ENCODE measurements at regions not wholly inside any gene's neighbourhood (a gene's known extent, or its start where the extent isn't known, plus 50 kb on each side); places are given as distances from the start of the nearest gene placed in this dataset.

GRCh38 chr2:34849827-34850226, 1250.7 kb upstream of the FAM98A start:
- Histone ChIP-seq H3K27me3 (ENCODE audit: control insufficient read depth in 1 of 2, insufficient read depth in 2 of 2, low read length in 2 of 2) (no peaks in the 10 kb centered on the region), H3K36me3 (ENCODE audit: insufficient read depth, low read length) (no peaks in the 10 kb centered on the region), H3K9ac (ENCODE audit: low read length) (no peak overlapping the region), H3K4me1 (ENCODE audit: insufficient read depth, low read length) (no peaks in the 10 kb centered on the region), H3K4me3 (ENCODE audit: low read depth in 1 of 2, low read length in 2 of 2) (no peak overlapping the region), H3K27ac (ENCODE audit: low read depth, low read length) (no peak overlapping the region), H3K9me3 (ENCODE audit: low read length) (no peaks in the 10 kb centered on the region)

- Histone ChIP-seq H3K4me1 (ENCODE audit: insufficient read depth, low read length) (no peaks in the 10 kb centered on the region), H3K36me3 (ENCODE audit: insufficient read depth, low read length) (no peaks in the 10 kb centered on the region), H3K9ac (ENCODE audit: low read length) (no peak overlapping the region), H3K4me3 (ENCODE audit: low read depth in 1 of 2, low read length in 2 of 2) (no peak overlapping the region), H3K27ac (ENCODE audit: low read depth, low read length) (no peak overlapping the region), H3K9me3 (ENCODE audit: low read length) (no peaks in the 10 kb centered on the region), H3K27me3 (ENCODE audit: control insufficient read depth in 1 of 2, insufficient read depth in 2 of 2, low read length in 2 of 2) (no peaks in the 10 kb centered on the region)
These were observed 1249.6 kb upstream of the FAM98A start for GRCh38 chr2:34848691-34849090.

- H3K9me3 ChIP-seq (ENCODE audit: low read length): no peaks in the 10 kb centered on the region
- H3K4me1 ChIP-seq (ENCODE audit: insufficient read depth, low read length): no peaks in the 10 kb centered on the region
- H3K36me3 ChIP-seq (ENCODE audit: insufficient read depth, low read length): no peaks in the 10 kb centered on the region
- H3K27me3 ChIP-seq (ENCODE audit: control insufficient read depth in 1 of 2, insufficient read depth in 2 of 2, low read length in 2 of 2): no peaks in the 10 kb centered on the region
- H3K4me3 ChIP-seq (ENCODE audit: low read depth in 1 of 2, low read length in 2 of 2): no peak overlapping the region
- no peak overlapping the region for H3K9ac ChIP-seq (ENCODE audit: low read length)
- no peak overlapping the region for H3K27ac ChIP-seq (ENCODE audit: low read depth, low read length)
These were observed 1249.0 kb upstream of the FAM98A start for GRCh38 chr2:34848132-34848531.

GRCh38 chr2:34844629-34845028, 1245.5 kb upstream of the FAM98A start:
- Histone ChIP-seq H3K9ac (ENCODE audit: low read length) (no peak overlapping the region), H3K9me3 (ENCODE audit: low read length) (no peaks in the 10 kb centered on the region), H3K4me3 (ENCODE audit: low read depth in 1 of 2, low read length in 2 of 2) (no peak overlapping the region), H3K27ac (ENCODE audit: low read depth, low read length) (no peak overlapping the region), H3K36me3 (ENCODE audit: insufficient read depth, low read length) (no peaks in the 10 kb centered on the region), H3K4me1 (ENCODE audit: insufficient read depth, low read length) (no peaks in the 10 kb centered on the region), H3K27me3 (ENCODE audit: control insufficient read depth in 1 of 2, insufficient read depth in 2 of 2, low read length in 2 of 2) (no peaks in the 10 kb centered on the region)

- Histone ChIP-seq H3K9ac (ENCODE audit: low read length) (no peak overlapping the region), H3K27ac (ENCODE audit: low read depth, low read length) (no peak overlapping the region), H3K27me3 (ENCODE audit: control insufficient read depth in 1 of 2, insufficient read depth in 2 of 2, low read length in 2 of 2) (no peaks in the 10 kb centered on the region), H3K4me3 (ENCODE audit: low read depth in 1 of 2, low read length in 2 of 2) (no peak overlapping the region), H3K4me1 (ENCODE audit: insufficient read depth, low read length) (no peaks in the 10 kb centered on the region), H3K36me3 (ENCODE audit: insufficient read depth, low read length) (no peaks in the 10 kb centered on the region), H3K9me3 (ENCODE audit: low read length) (peaks cover 4% of the 10 kb centered on the region)
These were observed 1239.3 kb upstream of the FAM98A start for GRCh38 chr2:34838408-34838807.

- Histone ChIP-seq H3K27ac (ENCODE audit: low read depth, low read length) (no peak overlapping the region), H3K4me3 (ENCODE audit: low read depth in 1 of 2, low read length in 2 of 2) (no peak overlapping the region), H3K36me3 (ENCODE audit: insufficient read depth, low read length) (no peaks in the 10 kb centered on the region), H3K9ac (ENCODE audit: low read length) (no peak overlapping the region), H3K27me3 (ENCODE audit: control insufficient read depth in 1 of 2, insufficient read depth in 2 of 2, low read length in 2 of 2) (no peaks in the 10 kb centered on the region), H3K9me3 (ENCODE audit: low read length) (peaks cover 4% of the 10 kb centered on the region), H3K4me1 (ENCODE audit: insufficient read depth, low read length) (no peaks in the 10 kb centered on the region)
These were observed 1237.3 kb upstream of the FAM98A start for GRCh38 chr2:34836361-34836760.

- H3K4me1 ChIP-seq (ENCODE audit: insufficient read depth, low read length): no peaks in the 10 kb centered on the region
- H3K4me3 ChIP-seq (ENCODE audit: low read depth in 1 of 2, low read length in 2 of 2): no peak overlapping the region
- no peak overlapping the region for H3K27ac ChIP-seq (ENCODE audit: low read depth, low read length)
- H3K9ac ChIP-seq (ENCODE audit: low read length): no peak overlapping the region
- H3K36me3 ChIP-seq (ENCODE audit: insufficient read depth, low read length): no peaks in the 10 kb centered on the region
- H3K9me3 ChIP-seq (ENCODE audit: low read length): no peaks in the 10 kb centered on the region
- H3K27me3 ChIP-seq (ENCODE audit: control insufficient read depth in 1 of 2, insufficient read depth in 2 of 2, low read length in 2 of 2): no peaks in the 10 kb centered on the region
These were observed 1232.0 kb upstream of the FAM98A start for GRCh38 chr2:34831096-34831495.

- H3K27me3 ChIP-seq (ENCODE audit: control insufficient read depth in 1 of 2, insufficient read depth in 2 of 2, low read length in 2 of 2): no peaks in the 10 kb centered on the region
- H3K27ac ChIP-seq (ENCODE audit: low read depth, low read length): no peak overlapping the region
- H3K36me3 ChIP-seq (ENCODE audit: insufficient read depth, low read length): no peaks in the 10 kb centered on the region
- no peaks in the 10 kb centered on the region for H3K4me1 ChIP-seq (ENCODE audit: insufficient read depth, low read length)
- no peaks in the 10 kb centered on the region for H3K9me3 ChIP-seq (ENCODE audit: low read length)
- no peak overlapping the region for H3K9ac ChIP-seq (ENCODE audit: low read length)
- no peak overlapping the region for H3K4me3 ChIP-seq (ENCODE audit: low read depth in 1 of 2, low read length in 2 of 2)
These were observed 1229.4 kb upstream of the FAM98A start for GRCh38 chr2:34828481-34828880.

- H3K27me3 ChIP-seq (ENCODE audit: control insufficient read depth in 1 of 2, insufficient read depth in 2 of 2, low read length in 2 of 2): no peaks in the 10 kb centered on the region
- no peaks in the 10 kb centered on the region for H3K9me3 ChIP-seq (ENCODE audit: low read length)
- no peak overlapping the region for H3K27ac ChIP-seq (ENCODE audit: low read depth, low read length)
- H3K4me1 ChIP-seq (ENCODE audit: insufficient read depth, low read length): no peaks in the 10 kb centered on the region
- no peak overlapping the region for H3K4me3 ChIP-seq (ENCODE audit: low read depth in 1 of 2, low read length in 2 of 2)
- H3K9ac ChIP-seq (ENCODE audit: low read length): no peak overlapping the region
- no peaks in the 10 kb centered on the region for H3K36me3 ChIP-seq (ENCODE audit: insufficient read depth, low read length)
These were observed 1228.3 kb upstream of the FAM98A start for GRCh38 chr2:34827398-34827797.

- no peaks in the 10 kb centered on the region for H3K9me3 ChIP-seq (ENCODE audit: low read length)
- H3K27me3 ChIP-seq (ENCODE audit: control insufficient read depth in 1 of 2, insufficient read depth in 2 of 2, low read length in 2 of 2): no peaks in the 10 kb centered on the region
- H3K4me3 ChIP-seq (ENCODE audit: low read depth in 1 of 2, low read length in 2 of 2): no peak overlapping the region
- no peaks in the 10 kb centered on the region for H3K36me3 ChIP-seq (ENCODE audit: insufficient read depth, low read length)
- no peak overlapping the region for H3K27ac ChIP-seq (ENCODE audit: low read depth, low read length)
- no peaks in the 10 kb centered on the region for H3K4me1 ChIP-seq (ENCODE audit: insufficient read depth, low read length)
- H3K9ac ChIP-seq (ENCODE audit: low read length): no peak overlapping the region
These were observed 1226.6 kb upstream of the FAM98A start for GRCh38 chr2:34825686-34826085.

GRCh38 chr2:34822616-34823015, 1223.5 kb upstream of the FAM98A start:
- H3K27ac ChIP-seq (ENCODE audit: low read depth, low read length): no peak overlapping the region
- no peaks in the 10 kb centered on the region for H3K9me3 ChIP-seq (ENCODE audit: low read length)
- no peaks in the 10 kb centered on the region for H3K36me3 ChIP-seq (ENCODE audit: insufficient read depth, low read length)
- H3K9ac ChIP-seq (ENCODE audit: low read length): no peak overlapping the region
- no peaks in the 10 kb centered on the region for H3K4me1 ChIP-seq (ENCODE audit: insufficient read depth, low read length)
- H3K27me3 ChIP-seq (ENCODE audit: control insufficient read depth in 1 of 2, insufficient read depth in 2 of 2, low read length in 2 of 2): no peaks in the 10 kb centered on the region
- H3K4me3 ChIP-seq (ENCODE audit: low read depth in 1 of 2, low read length in 2 of 2): no peak overlapping the region

GRCh38 chr2:34815052-34815741, 1216.1 kb upstream of the FAM98A start:
- Histone ChIP-seq H3K27me3 (ENCODE audit: control insufficient read depth in 1 of 2, insufficient read depth in 2 of 2, low read length in 2 of 2) (no peaks in the 10 kb centered on the region), H3K4me3 (ENCODE audit: low read depth in 1 of 2, low read length in 2 of 2) (no peak overlapping the region), H3K9me3 (ENCODE audit: low read length) (no peaks in the 10 kb centered on the region), H3K9ac (ENCODE audit: low read length) (no peak overlapping the region), H3K4me1 (ENCODE audit: insufficient read depth, low read length) (no peaks in the 10 kb centered on the region), H3K27ac (ENCODE audit: low read depth, low read length) (no peak overlapping the region), H3K36me3 (ENCODE audit: insufficient read depth, low read length) (no peaks in the 10 kb centered on the region)

Measured in muscle layer of colon (tissue), 2 donors.